ENCODE measurements at regions not wholly inside any gene's neighbourhood (a gene's known extent, or its start where the extent isn't known, plus 50 kb on each side); places are given as distances from the start of the nearest gene placed in this dataset.

- TF ChIP-seq TAF1 (IDR thresholded peaks at IDR 0.05; ENCODE audit: borderline replicate concordance, insufficient read depth, low read length): no peak
- TF ChIP-seq SIN3A (IDR thresholded peaks at IDR 0.05; ENCODE audit: borderline replicate concordance, insufficient read depth, low read length): no peak
- TF ChIP-seq POLR2AphosphoS5 (IDR thresholded peaks at IDR 0.05; ENCODE audit: low read depth, low read length): no peak
- TF ChIP-seq REST (IDR thresholded peaks at IDR 0.05; ENCODE audit: insufficient read depth in 1 of 2, low read depth in 2 of 2, low read length in 2 of 2): no peak
These were observed 190.8 kb upstream of the RGPD4 start for GRCh38 chr2:107635883-107636282.
